Peyer's patch (tissue), 4 donors: ENCODE measurements at regions not wholly inside any gene's neighbourhood (a gene's known extent, or its start where the extent isn't known, plus 50 kb on each side); places are given as distances from the start of the nearest gene placed in this dataset.

Source experiments
- POLR2A ChIP-seq, 2 donors: fragments of 450-650 bp; IDR thresholded peaks; one replicate each; pipeline ENCODE4 v1.5.1; 2017; ENCODE audit warnings: antibody characterized with exemption in 2 of 2, mild to moderate bottlenecking in 2 of 2, moderate library complexity in 2 of 2
- TF ChIP-seq, protein P1 (sequence below), 6 experiments: fragments of 450-650 bp in 4 of 6; fragments of 200-600 bp in 2 of 6; sonication (generic) in 1 of 6; IDR thresholded peaks; one replicate each; pipeline ENCODE4 v1.5.1; 2017 to 2019; ENCODE audit warnings: antibody characterized with exemption in 6 of 6, mild to moderate bottlenecking in 3 of 6, moderate library complexity in 1 of 6

DNA sequence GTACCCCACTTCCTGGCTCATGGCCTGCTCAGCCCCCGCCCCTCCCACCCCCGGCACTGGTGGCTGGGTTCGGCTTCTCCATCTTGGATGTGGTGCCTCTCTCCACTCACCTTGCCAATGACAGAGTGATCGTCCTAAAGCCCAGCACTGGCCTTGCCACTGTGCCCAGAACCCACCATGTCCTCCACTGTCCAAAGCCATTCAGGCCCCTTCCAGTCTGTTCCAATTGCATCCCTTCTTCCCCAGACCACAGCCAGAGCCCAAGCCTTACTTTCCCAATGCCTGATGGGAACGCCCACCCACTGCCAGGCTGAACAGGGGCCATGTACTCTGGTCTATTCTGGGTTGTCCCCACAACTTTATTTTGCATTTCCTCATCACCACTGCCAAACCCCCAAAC is 625.8 kb upstream of the B3GAT1 start:
- TF ChIP-seq, protein P1, sequence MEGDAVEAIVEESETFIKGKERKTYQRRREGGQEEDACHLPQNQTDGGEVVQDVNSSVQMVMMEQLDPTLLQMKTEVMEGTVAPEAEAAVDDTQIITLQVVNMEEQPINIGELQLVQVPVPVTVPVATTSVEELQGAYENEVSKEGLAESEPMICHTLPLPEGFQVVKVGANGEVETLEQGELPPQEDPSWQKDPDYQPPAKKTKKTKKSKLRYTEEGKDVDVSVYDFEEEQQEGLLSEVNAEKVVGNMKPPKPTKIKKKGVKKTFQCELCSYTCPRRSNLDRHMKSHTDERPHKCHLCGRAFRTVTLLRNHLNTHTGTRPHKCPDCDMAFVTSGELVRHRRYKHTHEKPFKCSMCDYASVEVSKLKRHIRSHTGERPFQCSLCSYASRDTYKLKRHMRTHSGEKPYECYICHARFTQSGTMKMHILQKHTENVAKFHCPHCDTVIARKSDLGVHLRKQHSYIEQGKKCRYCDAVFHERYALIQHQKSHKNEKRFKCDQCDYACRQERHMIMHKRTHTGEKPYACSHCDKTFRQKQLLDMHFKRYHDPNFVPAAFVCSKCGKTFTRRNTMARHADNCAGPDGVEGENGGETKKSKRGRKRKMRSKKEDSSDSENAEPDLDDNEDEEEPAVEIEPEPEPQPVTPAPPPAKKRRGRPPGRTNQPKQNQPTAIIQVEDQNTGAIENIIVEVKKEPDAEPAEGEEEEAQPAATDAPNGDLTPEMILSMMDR (IDR thresholded peaks at IDR 0.05), result no peak
- TF ChIP-seq POLR2A (IDR thresholded peaks at IDR 0.05), result no peak
